ENCODE measurements at regions not wholly inside any gene's neighbourhood (a gene's known extent, or its start where the extent isn't known, plus 50 kb on each side); places are given as distances from the start of the nearest gene placed in this dataset.

DNA sequence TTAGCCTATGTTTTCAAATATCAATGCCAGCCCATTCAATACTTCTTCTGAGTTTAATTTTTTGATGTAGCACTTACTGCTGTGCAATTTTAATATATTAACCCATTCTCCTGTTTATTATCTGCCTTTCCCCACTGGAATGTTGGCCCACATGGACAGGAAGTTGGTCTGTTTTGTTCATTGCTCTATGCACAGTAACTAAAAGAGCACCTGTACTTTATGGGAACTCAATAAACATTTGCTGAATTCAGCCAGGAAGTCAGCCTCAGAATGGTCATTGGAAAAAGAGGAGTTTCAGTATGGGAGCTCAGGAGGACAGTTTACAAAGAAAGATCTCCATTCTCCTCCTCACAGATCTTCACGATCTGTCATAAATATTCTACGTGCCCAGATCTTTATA, 510.5 kb upstream of the AGA start:
- Histone ChIP-seq H3K79me2 (ENCODE audit: insufficient read depth, low read length) (no peaks in the 10 kb centered on the region), H3K4me1 (ENCODE audit: insufficient read depth, low read length) (no peaks in the 10 kb centered on the region), H3K4me3 (replicated peaks in 1 of 3; ENCODE audit: insufficient read depth in 1 of 3, low read depth in 2 of 3, low read length in 3 of 3) (no peak overlapping the region), H3K4me2 (ENCODE audit: low read depth, low read length) (no peak overlapping the region), H3K27ac (ENCODE audit: extremely low read length, insufficient read depth, low read length) (no peak overlapping the region), H3K9me3 (ENCODE audit: low read length) (peaks cover 5% of the 10 kb centered on the region; the same call in 1 of the 2 replicates), H3K27me3 (ENCODE audit: control insufficient read depth in 1 of 2, insufficient read depth in 2 of 2, low read length in 2 of 2) (no peaks in the 10 kb centered on the region; a peak in 1 of 5 replicates), H4K20me1 (ENCODE audit: insufficient read depth, low read length) (no peaks in the 10 kb centered on the region), H3K36me3 (replicated peaks in 1 of 2; ENCODE audit: control insufficient read depth in 1 of 2, insufficient read depth in 2 of 2, low read length in 2 of 2) (no peaks in the 10 kb centered on the region), H2AFZ (ENCODE audit: low read length) (no peak overlapping the region), H3K9ac (ENCODE audit: insufficient read depth, low read depth, low read length) (no peak overlapping the region)
- intact Hi-C loops (cut with micrococcal nuclease; ENCODE audit: unreplicated experiment), result no loop called here
- in situ Hi-C loops (cut with HindIII; ENCODE audit: extremely low pct_ligation_motif_present, low pct_unique_long_range_greater_than_20kb), result no loop called here
- ChIA-PET POLR2A (no interaction called here), CTCF (ENCODE audit: low intra/inter-chr PET ratio, low total read pairs) (no interaction called here)
- WGBS (ENCODE audit: low lambda C conversion rate), result 65% methylated on average over 2 of the region's 2 CpGs
- ATAC-seq, result no peak
- TF ChIP-seq RBM39 (IDR thresholded peaks at IDR 0.05; ENCODE audit: low read depth, low read length, poor library complexity, severe bottlenecking), result no peak
- no peak for TF ChIP-seq ZNF878 (CRISPR knock-in tag; IDR thresholded peaks at IDR 0.05)
- TF ChIP-seq MXI1 (IDR thresholded peaks at IDR 0.05; ENCODE audit: borderline replicate concordance, low read depth, low read length), result no peak
- TF ChIP-seq ZNF703 (CRISPR knock-in tag; IDR thresholded peaks at IDR 0.05; ENCODE audit: borderline replicate concordance), result no peak
- no peak for TF ChIP-seq MTA1 (CRISPR knock-in tag; IDR thresholded peaks at IDR 0.05; ENCODE audit: borderline replicate concordance)
- no peak for TF ChIP-seq ATF1 (CRISPR knock-in tag; IDR thresholded peaks at IDR 0.05)
- TF ChIP-seq KLF15 (CRISPR knock-in tag; IDR thresholded peaks at IDR 0.05; ENCODE audit: borderline replicate concordance), result no peak
- TF ChIP-seq, protein P1, sequence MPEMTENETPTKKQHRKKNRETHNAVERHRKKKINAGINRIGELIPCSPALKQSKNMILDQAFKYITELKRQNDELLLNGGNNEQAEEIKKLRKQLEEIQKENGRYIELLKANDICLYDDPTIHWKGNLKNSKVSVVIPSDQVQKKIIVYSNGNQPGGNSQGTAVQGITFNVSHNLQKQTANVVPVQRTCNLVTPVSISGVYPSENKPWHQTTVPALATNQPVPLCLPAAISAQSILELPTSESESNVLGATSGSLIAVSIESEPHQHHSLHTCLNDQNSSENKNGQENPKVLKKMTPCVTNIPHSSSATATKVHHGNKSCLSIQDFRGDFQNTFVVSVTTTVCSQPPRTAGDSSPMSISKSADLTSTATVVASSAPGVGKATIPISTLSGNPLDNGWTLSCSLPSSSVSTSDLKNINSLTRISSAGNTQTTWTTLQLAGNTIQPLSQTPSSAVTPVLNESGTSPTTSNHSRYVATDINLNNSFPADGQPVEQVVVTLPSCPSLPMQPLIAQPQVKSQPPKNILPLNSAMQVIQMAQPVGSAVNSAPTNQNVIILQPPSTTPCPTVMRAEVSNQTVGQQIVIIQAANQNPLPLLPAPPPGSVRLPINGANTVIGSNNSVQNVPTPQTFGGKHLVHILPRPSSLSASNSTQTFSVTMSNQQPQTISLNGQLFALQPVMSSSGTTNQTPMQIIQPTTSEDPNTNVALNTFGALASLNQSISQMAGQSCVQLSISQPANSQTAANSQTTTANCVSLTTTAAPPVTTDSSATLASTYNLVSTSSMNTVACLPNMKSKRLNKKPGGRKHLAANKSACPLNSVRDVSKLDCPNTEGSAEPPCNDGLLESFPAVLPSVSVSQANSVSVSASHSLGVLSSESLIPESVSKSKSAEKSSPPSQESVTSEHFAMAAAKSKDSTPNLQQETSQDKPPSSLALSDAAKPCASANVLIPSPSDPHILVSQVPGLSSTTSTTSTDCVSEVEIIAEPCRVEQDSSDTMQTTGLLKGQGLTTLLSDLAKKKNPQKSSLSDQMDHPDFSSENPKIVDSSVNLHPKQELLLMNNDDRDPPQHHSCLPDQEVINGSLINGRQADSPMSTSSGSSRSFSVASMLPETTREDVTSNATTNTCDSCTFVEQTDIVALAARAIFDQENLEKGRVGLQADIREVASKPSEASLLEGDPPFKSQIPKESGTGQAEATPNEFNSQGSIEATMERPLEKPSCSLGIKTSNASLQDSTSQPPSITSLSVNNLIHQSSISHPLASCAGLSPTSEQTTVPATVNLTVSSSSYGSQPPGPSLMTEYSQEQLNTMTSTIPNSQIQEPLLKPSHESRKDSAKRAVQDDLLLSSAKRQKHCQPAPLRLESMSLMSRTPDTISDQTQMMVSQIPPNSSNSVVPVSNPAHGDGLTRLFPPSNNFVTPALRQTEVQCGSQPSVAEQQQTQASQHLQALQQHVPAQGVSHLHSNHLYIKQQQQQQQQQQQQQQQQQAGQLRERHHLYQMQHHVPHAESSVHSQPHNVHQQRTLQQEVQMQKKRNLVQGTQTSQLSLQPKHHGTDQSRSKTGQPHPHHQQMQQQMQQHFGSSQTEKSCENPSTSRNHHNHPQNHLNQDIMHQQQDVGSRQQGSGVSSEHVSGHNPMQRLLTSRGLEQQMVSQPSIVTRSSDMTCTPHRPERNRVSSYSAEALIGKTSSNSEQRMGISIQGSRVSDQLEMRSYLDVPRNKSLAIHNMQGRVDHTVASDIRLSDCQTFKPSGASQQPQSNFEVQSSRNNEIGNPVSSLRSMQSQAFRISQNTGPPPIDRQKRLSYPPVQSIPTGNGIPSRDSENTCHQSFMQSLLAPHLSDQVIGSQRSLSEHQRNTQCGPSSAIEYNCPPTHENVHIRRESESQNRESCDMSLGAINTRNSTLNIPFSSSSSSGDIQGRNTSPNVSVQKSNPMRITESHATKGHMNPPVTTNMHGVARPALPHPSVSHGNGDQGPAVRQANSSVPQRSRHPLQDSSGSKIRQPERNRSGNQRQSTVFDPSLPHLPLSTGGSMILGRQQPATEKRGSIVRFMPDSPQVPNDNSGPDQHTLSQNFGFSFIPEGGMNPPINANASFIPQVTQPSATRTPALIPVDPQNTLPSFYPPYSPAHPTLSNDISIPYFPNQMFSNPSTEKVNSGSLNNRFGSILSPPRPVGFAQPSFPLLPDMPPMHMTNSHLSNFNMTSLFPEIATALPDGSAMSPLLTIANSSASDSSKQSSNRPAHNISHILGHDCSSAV (CRISPR knock-in tag; IDR thresholded peaks at IDR 0.05; ENCODE audit: borderline replicate concordance), result no peak
- no peak for TF ChIP-seq PAX8 (CRISPR knock-in tag; IDR thresholded peaks at IDR 0.05; ENCODE audit: borderline replicate concordance)
- no peak for TF ChIP-seq ZNF761 (CRISPR knock-in tag; conservative IDR thresholded peaks at IDR 0.05)
- TF ChIP-seq, protein P2, sequence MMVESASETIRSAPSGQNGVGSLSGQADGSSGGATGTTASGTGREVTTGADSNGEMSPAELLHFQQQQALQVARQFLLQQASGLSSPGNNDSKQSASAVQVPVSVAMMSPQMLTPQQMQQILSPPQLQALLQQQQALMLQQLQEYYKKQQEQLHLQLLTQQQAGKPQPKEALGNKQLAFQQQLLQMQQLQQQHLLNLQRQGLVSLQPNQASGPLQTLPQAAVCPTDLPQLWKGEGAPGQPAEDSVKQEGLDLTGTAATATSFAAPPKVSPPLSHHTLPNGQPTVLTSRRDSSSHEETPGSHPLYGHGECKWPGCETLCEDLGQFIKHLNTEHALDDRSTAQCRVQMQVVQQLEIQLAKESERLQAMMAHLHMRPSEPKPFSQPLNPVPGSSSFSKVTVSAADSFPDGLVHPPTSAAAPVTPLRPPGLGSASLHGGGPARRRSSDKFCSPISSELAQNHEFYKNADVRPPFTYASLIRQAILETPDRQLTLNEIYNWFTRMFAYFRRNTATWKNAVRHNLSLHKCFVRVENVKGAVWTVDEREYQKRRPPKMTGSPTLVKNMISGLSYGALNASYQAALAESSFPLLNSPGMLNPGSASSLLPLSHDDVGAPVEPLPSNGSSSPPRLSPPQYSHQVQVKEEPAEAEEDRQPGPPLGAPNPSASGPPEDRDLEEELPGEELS (CRISPR knock-in tag; IDR thresholded peaks at IDR 0.05), result no peak
- TF ChIP-seq ZNF766 (CRISPR knock-in tag; IDR thresholded peaks at IDR 0.05; ENCODE audit: borderline replicate concordance), result no peak
- no peak for TF ChIP-seq SMARCE1 (IDR thresholded peaks at IDR 0.05; ENCODE audit: borderline replicate concordance)
- no peak for TF ChIP-seq HNF4G (IDR thresholded peaks at IDR 0.05; ENCODE audit: borderline replicate concordance, low read depth, low read length)
- no peak for TF ChIP-seq HNF4G (CRISPR knock-in tag; IDR thresholded peaks at IDR 0.05; ENCODE audit: borderline replicate concordance, low read depth)
- FAIRE-seq, result no peak
- DNase-seq (ENCODE audit: low spot score), result no peak
- BruUV-seq (replicated peaks), result no TSS peak

Measured in HepG2 (cell line).